ENCODE measurements at regions not wholly inside any gene's neighbourhood (a gene's known extent, or its start where the extent isn't known, plus 50 kb on each side); places are given as distances from the start of the nearest gene placed in this dataset.

GRCh38 chr12:66024949-66025348 is 105.6 kb downstream of the LLPH start:
- no peak for TF ChIP-seq CTCF (IDR thresholded peaks at IDR 0.05; ENCODE audit: control extremely low read depth in 1 of 3, insufficient read depth in 1 of 3, low read depth in 1 of 3, low read length in 3 of 3)
- TF ChIP-seq GABPA (IDR thresholded peaks at IDR 0.05; ENCODE audit: borderline replicate concordance, insufficient read depth, low read length), result no peak
